Endothelial cell of umbilical vein (primary cell): ENCODE measurements at regions not wholly inside any gene's neighbourhood (a gene's known extent, or its start where the extent isn't known, plus 50 kb on each side); places are given as distances from the start of the nearest gene placed in this dataset.

Source experiments
- BruUV-seq: library from RNA; stranded (reverse); fragments of 400-500 nt; replicated peaks from 2 replicates; lab custom pipeline; 2021; lab: Mats Ljungman, UMichigan
- CTCF ChIA-PET: fragments of 300-600, 350-600 bp; sonication (Branson Sonifier 250); formaldehyde crosslinking; loops from one replicate; lab custom pipeline; 2021; ENCODE audit warnings: antibody characterized with exemption, inconsistent platforms; lab: Charles Lee
- POLR2A ChIA-PET: fragments of 300-600, 350-600 bp; sonication (Branson Sonifier 250); formaldehyde crosslinking; loops from one replicate; lab custom pipeline; 2021; ENCODE audit warnings: antibody characterized with exemption, inconsistent platforms; lab: Charles Lee
- DNase-seq: peaks from one replicate; pipeline ENCODE4 v3.0.0-alpha.2; 2011; ENCODE audit warnings: low read depth, low spot score
- FAIRE-seq: peaks from 2 replicates; lab custom pipeline; 2011; peaks lifted over from hg19 to GRCh38; lab: Jason Lieb, UNC
- H2AFZ ChIP-seq: 2 replicates; pipeline ENCODE4 v1.6.0; 2012; ENCODE audit warnings: low read depth, low read length, control low read depth, inconsistent platforms
- H3K27ac ChIP-seq: 2 replicates; pipeline ENCODE4 v1.5.1; 2011; ENCODE audit warnings: low read depth, mild to moderate bottlenecking, control low read depth, low read length, moderate library complexity; ENCODE audit not compliant: insufficient read depth
- H3K27me3 ChIP-seq, 2 experiments: 2 replicates each; pipeline versions ENCODE4 v1.6.0 to v1.6.1; 2011; ENCODE audit warnings: low read length in 2 of 2, mixed read lengths in 1 of 2; ENCODE audit not compliant: control insufficient read depth in 2 of 2, insufficient read depth in 2 of 2
- H3K36me3 ChIP-seq, 2 experiments: 2 replicates in 1 of 2; 3 replicates in 1 of 2; pipeline ENCODE4 v1.5.1; 2011; ENCODE audit warnings: low read length in 2 of 2, mild to moderate bottlenecking in 1 of 2, moderate library complexity in 1 of 2; ENCODE audit not compliant: control insufficient read depth in 2 of 2, insufficient read depth in 2 of 2; ENCODE audit errors: extremely low read depth in 1 of 2
- H3K4me1 ChIP-seq: 3 replicates; pipeline ENCODE4 v1.5.1; 2011; ENCODE audit warnings: mild to moderate bottlenecking, low read length; ENCODE audit not compliant: control insufficient read depth, insufficient read depth; ENCODE audit errors: extremely low read depth
- H3K4me2 ChIP-seq: 2 replicates; pipeline ENCODE4 v1.6.1; 2011; ENCODE audit warnings: low read length, control low read depth, mixed read lengths; ENCODE audit not compliant: insufficient read depth
- H3K4me3 ChIP-seq, 3 experiments: fragments of 200-600 bp in 1 of 3; sonication (generic), shearing (Covaris generic) in 1 of 3; replicated peaks in 1 of 3; 2 replicates each; pipeline ENCODE4 v1.5.1; 2011 to 2016; ENCODE audit warnings: control low read depth in 3 of 3, low read length in 3 of 3, mild to moderate bottlenecking in 2 of 3, inconsistent platforms in 1 of 3, low read depth in 1 of 3, moderate library complexity in 1 of 3; ENCODE audit not compliant: insufficient read depth in 1 of 3
- H3K79me2 ChIP-seq: 2 replicates; pipeline ENCODE4 v1.6.0; 2012; ENCODE audit warnings: low read length, inconsistent platforms; ENCODE audit not compliant: control insufficient read depth, insufficient read depth
- H3K9ac ChIP-seq: replicated peaks from 2 replicates; pipeline ENCODE3; 2011; ENCODE audit warnings: low read length, control low read depth; ENCODE audit not compliant: insufficient read depth; ENCODE audit errors: extremely low read depth
- H3K9me1 ChIP-seq: replicated peaks from 3 replicates; pipeline ENCODE4 v1.6.0; 2011; ENCODE audit warnings: mild to moderate bottlenecking, low read length; ENCODE audit not compliant: control insufficient read depth, insufficient read depth; ENCODE audit errors: extremely low read depth
- H3K9me3 ChIP-seq: replicated peaks from 2 replicates; pipeline ENCODE4 v1.5.1; 2012; ENCODE audit warnings: low read length, inconsistent platforms; ENCODE audit not compliant: control insufficient read depth, insufficient read depth
- H4K20me1 ChIP-seq: replicated peaks from 2 replicates; pipeline ENCODE3; 2011; ENCODE audit warnings: mild to moderate bottlenecking, low read length; ENCODE audit not compliant: control insufficient read depth, insufficient read depth; ENCODE audit errors: extremely low read depth
- CTCF ChIP-seq, 2 donors: IDR thresholded peaks; 1 replicate in 1 of 2; 2 replicates in 1 of 2; pipeline ENCODE4 v1.5.1; 2011; ENCODE audit warnings: low read length in 2 of 2, mild to moderate bottlenecking in 2 of 2, moderate library complexity in 2 of 2, control low read depth in 1 of 2, inconsistent platforms in 1 of 2, low read depth in 1 of 2; ENCODE audit not compliant: insufficient read depth in 1 of 2; ENCODE audit errors: extremely low read depth in 1 of 2
- EZH2 ChIP-seq: IDR thresholded peaks from 2 replicates; pipeline ENCODE4 v1.6.1; 2012; ENCODE audit warnings: borderline replicate concordance, low read depth, mild to moderate bottlenecking, moderate library complexity, low read length, inconsistent platforms; ENCODE audit not compliant: severe bottlenecking
- FOS ChIP-seq: IDR thresholded peaks from 2 replicates; pipeline ENCODE4 v1.6.1; 2011; ENCODE audit warnings: mild to moderate bottlenecking, low read length, moderate library complexity, borderline replicate concordance; ENCODE audit not compliant: insufficient read depth
- GATA2 ChIP-seq: IDR thresholded peaks from 2 replicates; pipeline ENCODE4 v1.7.0; 2011; ENCODE audit warnings: low read depth, mild to moderate bottlenecking, moderate library complexity, mixed read lengths, low read length; ENCODE audit not compliant: insufficient read length, insufficient read depth
- JUN ChIP-seq: IDR thresholded peaks from 2 replicates; pipeline ENCODE4 v1.6.1; 2011; ENCODE audit warnings: borderline replicate concordance, low read depth; ENCODE audit not compliant: insufficient read length, insufficient read depth
- MAX ChIP-seq: IDR thresholded peaks from 2 replicates; pipeline ENCODE4 v1.6.1; 2011; ENCODE audit not compliant: insufficient read depth, insufficient read length
- MYC ChIP-seq: IDR thresholded peaks from one replicate; pipeline ENCODE4 v1.6.1; 2011; ENCODE audit warnings: mild to moderate bottlenecking, low read depth, low read length
- POLR2A ChIP-seq: IDR thresholded peaks from 2 replicates; pipeline ENCODE4 v1.6.1; 2012; ENCODE audit warnings: low read depth, mild to moderate bottlenecking, control low read depth, low read length
- POLR2AphosphoS5 ChIP-seq: IDR thresholded peaks from 2 replicates; pipeline ENCODE4 v1.6.1; 2012; ENCODE audit warnings: low read depth, mild to moderate bottlenecking, control low read depth, low read length, moderate library complexity; ENCODE audit not compliant: insufficient read depth
- dilution Hi-C: fragments of 300-500 bp; cut with MboI; formaldehyde crosslinking; loops from one replicate; pipeline ENCODE4 v1.15.0; 2019; ENCODE audit warnings: low sequenced_read_pairs; ENCODE audit not compliant: extremely low pct_ligation_motif_present
- intact Hi-C: fragments of 100-400 bp; cut with micrococcal nuclease; formaldehyde crosslinking; loops from one replicate; pipeline ENCODE4 v1.10.0; 2022

GRCh38 chr7:45325378-45325777 lies 167.8 kb downstream of the RAMP3 start:
- H4K20me1 ChIP-seq, result no peaks in the 10 kb centered on the region
- ChIA-PET CTCF (no interaction called here), POLR2A (no interaction called here)
- H3K4me2 ChIP-seq, result no peak overlapping the region
- no peak overlapping the region for H2AFZ ChIP-seq
- intact Hi-C loops, result no loop called here
- DNase-seq (no peak), FAIRE-seq (no peak)
- no peaks in the 10 kb centered on the region for H3K4me1 ChIP-seq
- H3K27me3 ChIP-seq, result no peaks in the 10 kb centered on the region
- H3K27ac ChIP-seq, result no peak overlapping the region
- no peaks in the 10 kb centered on the region for H3K79me2 ChIP-seq
- TF ChIP-seq POLR2AphosphoS5, result no peak
- no peak for TF ChIP-seq EZH2
- TF ChIP-seq GATA2, result no peak
- no peak for TF ChIP-seq FOS
- TF ChIP-seq MAX, result no peak
- TF ChIP-seq CTCF (IDR thresholded peaks at IDR 0.05; ENCODE audit: extremely low read depth in 1 of 2, insufficient read depth in 1 of 2, low read depth in 1 of 2, low read length in 2 of 2), result no peak
- no peak for TF ChIP-seq MYC
- TF ChIP-seq JUN, result no peak
- no peak for TF ChIP-seq POLR2A
- no peaks in the 10 kb centered on the region for H3K9me1 ChIP-seq
- no peaks in the 10 kb centered on the region for H3K36me3 ChIP-seq
- no TSS peak for BruUV-seq
- H3K4me3 ChIP-seq, result no peak overlapping the region
- no peaks in the 10 kb centered on the region for H3K9me3 ChIP-seq
- dilution Hi-C loops, result no loop called here
- no peak overlapping the region for H3K9ac ChIP-seq
